ENCODE measurements at regions not wholly inside any gene's neighbourhood (a gene's known extent, or its start where the extent isn't known, plus 50 kb on each side); places are given as distances from the start of the nearest gene placed in this dataset.

GRCh38 chr13:53340505-53341143, 312.0 kb downstream of the OLFM4 start:
- Histone ChIP-seq H3K27me3 (ENCODE audit: control insufficient read depth, insufficient read depth, low read length) (no peaks in the 10 kb centered on the region), H3K9ac (ENCODE audit: low read depth, low read length) (no peak overlapping the region), H3K36me3 (ENCODE audit: insufficient read depth, low read length) (no peaks in the 10 kb centered on the region), H3K9me3 (replicated peaks; ENCODE audit: low read length) (peaks cover 5% of the 10 kb centered on the region), H3K4me3 (ENCODE audit: low read length) (no peak overlapping the region), H3K4me2 (ENCODE audit: low read length) (no peak overlapping the region), H3K4me1 (ENCODE audit: control insufficient read depth, insufficient read depth, low read length) (no peaks in the 10 kb centered on the region)

GRCh38 chr13:53341144-53341510, 312.5 kb downstream of the OLFM4 start:
- H3K4me2 ChIP-seq (ENCODE audit: low read length): no peak overlapping the region
- no peaks in the 10 kb centered on the region for H3K36me3 ChIP-seq (ENCODE audit: insufficient read depth, low read length)
- H3K9ac ChIP-seq (ENCODE audit: low read depth, low read length): no peak overlapping the region
- H3K27me3 ChIP-seq (ENCODE audit: control insufficient read depth, insufficient read depth, low read length): no peaks in the 10 kb centered on the region
- no peaks in the 10 kb centered on the region for H3K4me1 ChIP-seq (ENCODE audit: control insufficient read depth, insufficient read depth, low read length)
- H3K4me3 ChIP-seq (ENCODE audit: low read length): no peak overlapping the region
- peaks cover 5% of the 10 kb centered on the region for H3K9me3 ChIP-seq (replicated peaks; ENCODE audit: low read length)

GRCh38 chr13:53342623-53343360, 314.2 kb downstream of the OLFM4 start:
- Histone ChIP-seq H3K4me2 (ENCODE audit: low read length) (no peak overlapping the region), H3K36me3 (ENCODE audit: insufficient read depth, low read length) (no peaks in the 10 kb centered on the region), H3K27me3 (ENCODE audit: control insufficient read depth, insufficient read depth, low read length) (no peaks in the 10 kb centered on the region), H3K9ac (ENCODE audit: low read depth, low read length) (no peak overlapping the region), H3K4me3 (ENCODE audit: low read length) (no peak overlapping the region), H3K4me1 (ENCODE audit: control insufficient read depth, insufficient read depth, low read length) (no peaks in the 10 kb centered on the region), H3K9me3 (replicated peaks; ENCODE audit: low read length) (peaks cover 5% of the 10 kb centered on the region)

- H3K9ac ChIP-seq (ENCODE audit: low read depth, low read length): no peak overlapping the region
- H3K9me3 ChIP-seq (replicated peaks; ENCODE audit: low read length): peaks cover 10% of the 10 kb centered on the region
- no peaks in the 10 kb centered on the region for H3K36me3 ChIP-seq (ENCODE audit: insufficient read depth, low read length)
- H3K4me3 ChIP-seq (ENCODE audit: low read length): no peak overlapping the region
- H3K27me3 ChIP-seq (ENCODE audit: control insufficient read depth, insufficient read depth, low read length): no peaks in the 10 kb centered on the region
- H3K4me2 ChIP-seq (ENCODE audit: low read length): no peak overlapping the region
- no peaks in the 10 kb centered on the region for H3K4me1 ChIP-seq (ENCODE audit: control insufficient read depth, insufficient read depth, low read length)
Observed at GRCh38 chr13:53343361-53343744, 314.7 kb downstream of the OLFM4 start.

- no peaks in the 10 kb centered on the region for H3K4me1 ChIP-seq (ENCODE audit: control insufficient read depth, insufficient read depth, low read length)
- peaks cover 27% of the 10 kb centered on the region for H3K9me3 ChIP-seq (replicated peaks; ENCODE audit: low read length)
- H3K27me3 ChIP-seq (ENCODE audit: control insufficient read depth, insufficient read depth, low read length): no peaks in the 10 kb centered on the region
- H3K36me3 ChIP-seq (ENCODE audit: insufficient read depth, low read length): no peaks in the 10 kb centered on the region
- H3K4me2 ChIP-seq (ENCODE audit: low read length): no peak overlapping the region
- no peak overlapping the region for H3K4me3 ChIP-seq (ENCODE audit: low read length)
- no peak overlapping the region for H3K9ac ChIP-seq (ENCODE audit: low read depth, low read length)
Observed at GRCh38 chr13:53351021-53351420, 322.4 kb downstream of the OLFM4 start.

DNA sequence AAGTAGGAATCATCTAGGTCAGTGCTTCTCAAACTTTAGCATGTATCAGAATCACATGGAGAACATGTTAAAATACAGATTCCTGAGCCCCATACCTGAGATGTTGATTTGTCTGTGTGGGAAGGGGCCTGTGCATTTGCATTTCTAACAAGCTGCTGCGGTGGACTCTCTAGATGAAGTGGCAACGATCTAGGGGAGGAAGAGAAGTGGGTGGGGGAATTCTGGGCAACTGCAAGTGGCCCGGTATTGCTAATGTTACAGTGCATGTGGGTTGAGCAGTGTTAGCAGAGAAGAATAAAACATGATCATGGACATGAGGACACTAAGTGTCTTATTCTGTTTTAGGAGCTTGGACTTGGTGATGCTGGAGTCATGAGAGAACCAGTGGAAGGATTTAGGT, 329.0 kb downstream of the OLFM4 start:
- H3K4me1 ChIP-seq (ENCODE audit: control insufficient read depth, insufficient read depth, low read length): no peaks in the 10 kb centered on the region
- peaks cover 15% of the 10 kb centered on the region for H3K9me3 ChIP-seq (replicated peaks; ENCODE audit: low read length)
- H3K4me2 ChIP-seq (ENCODE audit: low read length): no peak overlapping the region
- H3K27me3 ChIP-seq (ENCODE audit: control insufficient read depth, insufficient read depth, low read length): no peaks in the 10 kb centered on the region
- H3K36me3 ChIP-seq (ENCODE audit: insufficient read depth, low read length): no peaks in the 10 kb centered on the region
- no peak overlapping the region for H3K4me3 ChIP-seq (ENCODE audit: low read length)
- no peak overlapping the region for H3K9ac ChIP-seq (ENCODE audit: low read depth, low read length)

GRCh38 chr13:53368948-53369347, 340.3 kb downstream of the OLFM4 start:
- peaks cover 4% of the 10 kb centered on the region for H3K9me3 ChIP-seq (replicated peaks; ENCODE audit: low read length)
- H3K36me3 ChIP-seq (ENCODE audit: insufficient read depth, low read length): no peaks in the 10 kb centered on the region
- no peak overlapping the region for H3K9ac ChIP-seq (ENCODE audit: low read depth, low read length)
- no peaks in the 10 kb centered on the region for H3K4me1 ChIP-seq (ENCODE audit: control insufficient read depth, insufficient read depth, low read length)
- no peak overlapping the region for H3K4me3 ChIP-seq (ENCODE audit: low read length)
- no peaks in the 10 kb centered on the region for H3K27me3 ChIP-seq (ENCODE audit: control insufficient read depth, insufficient read depth, low read length)
- no peak overlapping the region for H3K4me2 ChIP-seq (ENCODE audit: low read length)

DNA sequence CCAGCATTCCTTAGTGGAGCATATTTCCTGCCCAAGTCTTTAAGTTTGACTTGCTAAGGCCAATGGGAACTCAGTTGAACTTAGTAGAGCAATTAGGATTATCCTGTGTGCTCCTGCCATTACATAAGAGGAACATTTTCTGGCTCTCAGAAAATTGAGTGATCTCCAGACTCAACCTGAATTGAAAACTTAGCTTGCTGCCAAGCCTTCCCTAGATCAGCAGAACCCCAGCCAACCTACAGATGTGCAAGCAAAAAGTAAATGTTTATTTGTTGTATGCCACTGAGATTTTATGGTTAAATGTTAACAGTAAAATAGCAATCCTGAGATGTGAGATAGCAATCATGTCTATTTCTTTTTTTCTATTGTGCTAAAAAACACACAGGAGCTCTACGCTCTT, 350.9 kb downstream of the OLFM4 start:
- Histone ChIP-seq H3K36me3 (ENCODE audit: insufficient read depth, low read length) (no peaks in the 10 kb centered on the region), H3K9me3 (replicated peaks; ENCODE audit: low read length) (no peaks in the 10 kb centered on the region), H3K4me3 (ENCODE audit: low read length) (no peak overlapping the region), H3K27me3 (ENCODE audit: control insufficient read depth, insufficient read depth, low read length) (no peaks in the 10 kb centered on the region), H3K4me2 (ENCODE audit: low read length) (no peak overlapping the region), H3K9ac (ENCODE audit: low read depth, low read length) (no peak overlapping the region), H3K4me1 (ENCODE audit: control insufficient read depth, insufficient read depth, low read length) (no peaks in the 10 kb centered on the region)

GRCh38 chr13:53382008-53382407, 353.4 kb downstream of the OLFM4 start:
- no peaks in the 10 kb centered on the region for H3K9me3 ChIP-seq (replicated peaks; ENCODE audit: low read length)
- H3K4me2 ChIP-seq (ENCODE audit: low read length): no peak overlapping the region
- H3K36me3 ChIP-seq (ENCODE audit: insufficient read depth, low read length): no peaks in the 10 kb centered on the region
- no peaks in the 10 kb centered on the region for H3K27me3 ChIP-seq (ENCODE audit: control insufficient read depth, insufficient read depth, low read length)
- H3K9ac ChIP-seq (ENCODE audit: low read depth, low read length): no peak overlapping the region
- H3K4me3 ChIP-seq (ENCODE audit: low read length): no peak overlapping the region
- no peaks in the 10 kb centered on the region for H3K4me1 ChIP-seq (ENCODE audit: control insufficient read depth, insufficient read depth, low read length)

DNA sequence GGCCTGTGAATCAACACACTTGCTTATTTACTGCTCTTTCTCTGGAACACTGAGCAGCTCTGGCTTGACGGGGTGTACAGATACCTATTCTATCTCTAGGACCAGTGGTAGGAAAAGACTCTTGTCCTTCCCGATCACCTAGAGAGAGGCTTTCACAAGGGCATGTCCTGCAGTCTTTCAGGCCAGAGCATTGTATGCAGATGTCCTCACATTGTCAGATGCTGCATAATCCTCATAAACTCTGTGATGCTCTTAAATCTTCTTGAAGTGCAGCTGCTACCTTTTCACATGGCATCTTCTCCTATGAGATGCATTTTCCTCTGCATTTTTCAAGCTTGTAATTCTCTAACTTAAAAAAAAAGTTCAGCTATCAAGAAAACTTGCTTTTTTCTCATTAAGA, 369.4 kb downstream of the OLFM4 start:
- Histone ChIP-seq H3K4me3 (ENCODE audit: low read length) (no peak overlapping the region), H3K36me3 (ENCODE audit: insufficient read depth, low read length) (no peaks in the 10 kb centered on the region), H3K9me3 (replicated peaks; ENCODE audit: low read length) (peaks cover 6% of the 10 kb centered on the region), H3K27me3 (ENCODE audit: control insufficient read depth, insufficient read depth, low read length) (no peaks in the 10 kb centered on the region), H3K4me2 (ENCODE audit: low read length) (no peak overlapping the region), H3K4me1 (ENCODE audit: control insufficient read depth, insufficient read depth, low read length) (no peaks in the 10 kb centered on the region), H3K9ac (ENCODE audit: low read depth, low read length) (no peak overlapping the region)

DNA sequence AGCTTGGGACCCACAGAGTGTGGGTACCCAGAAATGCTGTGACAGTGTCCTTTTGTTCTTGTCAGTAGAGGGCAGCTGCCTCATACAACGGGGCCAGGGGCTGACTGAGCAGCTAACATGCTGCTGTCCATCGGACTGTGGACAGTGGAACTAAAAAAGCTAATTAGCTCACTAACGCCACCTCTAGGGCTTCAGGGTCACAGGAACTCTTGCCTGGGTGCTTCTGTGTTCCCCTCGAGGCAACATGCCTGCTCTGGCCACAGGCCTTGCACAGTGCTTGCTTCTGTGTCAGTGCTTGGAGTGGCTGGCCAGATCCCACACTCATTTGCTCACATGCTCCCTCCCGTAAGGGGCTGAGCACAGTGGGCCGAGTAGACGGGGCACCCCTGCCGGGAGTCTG, 377.0 kb downstream of the OLFM4 start:
- Histone ChIP-seq H3K4me2 (ENCODE audit: low read length) (no peak overlapping the region), H3K27me3 (ENCODE audit: control insufficient read depth, insufficient read depth, low read length) (no peaks in the 10 kb centered on the region), H3K36me3 (ENCODE audit: insufficient read depth, low read length) (no peaks in the 10 kb centered on the region), H3K4me1 (ENCODE audit: control insufficient read depth, insufficient read depth, low read length) (no peaks in the 10 kb centered on the region), H3K9me3 (replicated peaks; ENCODE audit: low read length) (peaks cover 16% of the 10 kb centered on the region), H3K4me3 (ENCODE audit: low read length) (no peak overlapping the region), H3K9ac (ENCODE audit: low read depth, low read length) (no peak overlapping the region)

GRCh38 chr13:53408306-53408705, 379.7 kb downstream of the OLFM4 start:
- Histone ChIP-seq H3K36me3 (ENCODE audit: insufficient read depth, low read length) (no peaks in the 10 kb centered on the region), H3K9ac (ENCODE audit: low read depth, low read length) (no peak overlapping the region), H3K4me2 (ENCODE audit: low read length) (no peak overlapping the region), H3K9me3 (replicated peaks; ENCODE audit: low read length) (peaks cover 16% of the 10 kb centered on the region), H3K4me1 (ENCODE audit: control insufficient read depth, insufficient read depth, low read length) (no peaks in the 10 kb centered on the region), H3K4me3 (ENCODE audit: low read length) (no peak overlapping the region), H3K27me3 (ENCODE audit: control insufficient read depth, insufficient read depth, low read length) (no peaks in the 10 kb centered on the region)

All from skeletal muscle satellite cell (primary cell).